ENCODE measurements at regions not wholly inside any gene's neighbourhood (a gene's known extent, or its start where the extent isn't known, plus 50 kb on each side); places are given as distances from the start of the nearest gene placed in this dataset.
"Not testable (repeated sequence)": the region's sequence is repeated elsewhere in the genome, so short reads cannot be mapped to it uniquely, and the experiment has no call there.

GRCh38 chr2:215889240-215889969 lies 123.9 kb downstream of the MREG start:
- DNase-seq = not testable (repeated sequence)

GRCh38 chr2:215888680-215889079 lies 124.7 kb downstream of the MREG start:
- DNase-seq = no peak

- no peak for DNase-seq
Observed at GRCh38 chr2:215887303-215887702, 126.0 kb downstream of the MREG start.

GRCh38 chr2:215886022-215886421 lies 127.3 kb downstream of the MREG start:
- DNase-seq = no peak

- no peak for DNase-seq
Observed at GRCh38 chr2:215885536-215885935, 127.8 kb downstream of the MREG start.

GRCh38 chr2:215884451-215885087 lies 128.8 kb downstream of the MREG start:
- no peak for DNase-seq

GRCh38 chr2:215883799-215884198 lies 129.6 kb downstream of the MREG start:
- no peak for DNase-seq

GRCh38 chr2:215882689-215883088 lies 130.7 kb downstream of the MREG start:
- no peak for DNase-seq

GRCh38 chr2:215881582-215881981 lies 131.8 kb downstream of the MREG start:
- no peak for DNase-seq

GRCh38 chr2:215880970-215881369 lies 132.4 kb downstream of the MREG start:
- no peak for DNase-seq

- no peak for DNase-seq
Observed at GRCh38 chr2:215879977-215880940, 133.1 kb downstream of the MREG start.

- DNase-seq = no peak
Observed at GRCh38 chr2:215879331-215879730, 134.0 kb downstream of the MREG start.

GRCh38 chr2:215878476-215879063 lies 134.8 kb downstream of the MREG start:
- no peak for DNase-seq

GRCh38 chr2:215876937-215877238 lies 136.5 kb downstream of the MREG start:
- no peak for DNase-seq

GRCh38 chr2:215876139-215876936 lies 137.0 kb downstream of the MREG start:
- no peak for DNase-seq

GRCh38 chr2:215874418-215874817 lies 138.9 kb downstream of the MREG start:
- DNase-seq = no peak

GRCh38 chr2:215870986-215871385 lies 142.4 kb downstream of the MREG start:
- no peak for DNase-seq

GRCh38 chr2:215870088-215870490 lies 143.3 kb downstream of the MREG start:
- DNase-seq = no peak

- no peak for DNase-seq
Observed at GRCh38 chr2:215868846-215869543, 144.4 kb downstream of the MREG start.

GRCh38 chr2:215866606-215867005 lies 146.7 kb downstream of the MREG start:
- DNase-seq = no peak

- no peak for DNase-seq
Observed at GRCh38 chr2:215863687-215864086, 149.7 kb downstream of the MREG start.

GRCh38 chr2:215862351-215862771 lies 151.0 kb downstream of the MREG start:
- no peak for DNase-seq

All from T-helper 2 cell (primary cell).